Mucosa of descending colon (tissue), 3 donors: ENCODE measurements at regions not wholly inside any gene's neighbourhood (a gene's known extent, or its start where the extent isn't known, plus 50 kb on each side); places are given as distances from the start of the nearest gene placed in this dataset.
A peak's percentile ranks its signal among the peaks of the same experiment; 100 is the strongest.

Experiments used
- ATAC-seq: fragments of 200-7000 bp; cut with Tn5 transposase; one replicate; pipeline ENCODE4 v1.9.1; 2020; ENCODE audit warnings: mild to moderate bottlenecking, moderate library complexity
- DNase-seq, 3 donors: peaks; one replicate each; pipeline ENCODE4 v3.0.0-alpha.2; 2020
- H3K36me3 ChIP-seq: fragments of 200-600 bp; one replicate; pipeline ENCODE4 v1.8.0; 2021; ENCODE audit warnings: low read depth, mild to moderate bottlenecking
- H3K4me1 ChIP-seq: fragments of 200-600 bp; one replicate; pipeline ENCODE4 v1.8.0; 2021; ENCODE audit warnings: low read depth, mild to moderate bottlenecking
- H3K4me3 ChIP-seq: fragments of 200-600 bp; one replicate; pipeline ENCODE4 v1.8.0; 2021; ENCODE audit warnings: mild to moderate bottlenecking
- H3K9me3 ChIP-seq: fragments of 200-600 bp; one replicate; pipeline ENCODE4 v1.8.0; 2021; ENCODE audit warnings: mild to moderate bottlenecking
- CTCF ChIP-seq: fragments of 200-600 bp; IDR thresholded peaks from one replicate; pipeline ENCODE4 v1.8.0; 2022; ENCODE audit warnings: antibody characterized with exemption, mild to moderate bottlenecking
- intact Hi-C, 2 donors: fragments of 100-400 bp; cut with DNase I in 1 of 2; cut with micrococcal nuclease in 1 of 2; formaldehyde crosslinking; loops; one replicate each; pipeline versions ENCODE4 v1.11.0 to v1.11.1; 2022; cut with DNase I, micrococcal nuclease
- donor health status: DM: no; HTN: no; CAD: no; lungs with moderate emphysema.
- donor health status: DM: no; HTN: no; CAD: no.
- donor health status: DM: no; HTN: yes; CAD: no.

- peaks cover 23% of the 10 kb centered on the region for H3K4me1 ChIP-seq
- DNase-seq = no peak
- no peak overlapping the region for H3K4me3 ChIP-seq
- intact Hi-C loops = loop anchor here in 1 of 2 donors (10.0 kb wide), 1 partner anchor 56 kb away; no protein-coding TSS in a partner anchor
- no peak for ATAC-seq
- H3K9me3 ChIP-seq = no peaks in the 10 kb centered on the region
- no peaks in the 10 kb centered on the region for H3K36me3 ChIP-seq
- no peak for TF ChIP-seq CTCF
Measured at GRCh38 chr17:71978435-71978834, 142.4 kb upstream of the SOX9 start.

GRCh38 chr17:71980171-71980570 is 140.6 kb upstream of the SOX9 start:
- H3K4me1 ChIP-seq = peaks cover 10% of the 10 kb centered on the region
- intact Hi-C loops = no loop called here
- H3K4me3 ChIP-seq = no peak overlapping the region
- DNase-seq (no peak), ATAC-seq (no peak)
- H3K36me3 ChIP-seq = no peaks in the 10 kb centered on the region
- H3K9me3 ChIP-seq = no peaks in the 10 kb centered on the region
- no peak for TF ChIP-seq CTCF

GRCh38 chr17:71983828-71984227 is 137.0 kb upstream of the SOX9 start:
- Histone ChIP-seq H3K36me3 (no peaks in the 10 kb centered on the region), H3K4me3 (no peak overlapping the region), H3K4me1 (no peaks in the 10 kb centered on the region), H3K9me3 (no peaks in the 10 kb centered on the region)
- DNase-seq = no peak
- TF ChIP-seq CTCF = no peak
- ATAC-seq = no peak
- intact Hi-C loops = no loop called here

GRCh38 chr17:71985111-71986039 is 135.4 kb upstream of the SOX9 start:
- intact Hi-C loops = no loop called here
- no peaks in the 10 kb centered on the region for H3K36me3 ChIP-seq
- H3K4me1 ChIP-seq = no peaks in the 10 kb centered on the region
- no peaks in the 10 kb centered on the region for H3K9me3 ChIP-seq
- TF ChIP-seq CTCF = no peak
- DNase-seq (peak in 1 of 3 donors; percentile 28), ATAC-seq (peak; percentile 76)
- H3K4me3 ChIP-seq = no peak overlapping the region

- intact Hi-C loops = no loop called here
- TF ChIP-seq CTCF = no peak
Measured at GRCh38 chr17:71986886-71987285, 133.9 kb upstream of the SOX9 start.

More at GRCh38 chr17:71986886-71987285, 133.9 kb upstream of the SOX9 start:
- DNase-seq (no peak), ATAC-seq (no peak)
- no peaks in the 10 kb centered on the region for H3K9me3 ChIP-seq
- no peaks in the 10 kb centered on the region for H3K36me3 ChIP-seq
- no peaks in the 10 kb centered on the region for H3K4me1 ChIP-seq
- no peak overlapping the region for H3K4me3 ChIP-seq
